Astrocyte (in vitro differentiated cells and primary cell): ENCODE measurements at regions not wholly inside any gene's neighbourhood (a gene's known extent, or its start where the extent isn't known, plus 50 kb on each side); places are given as distances from the start of the nearest gene placed in this dataset.
A peak's percentile ranks its signal among the peaks of the same experiment; 100 is the strongest.

Experiments
- DNase-seq: peaks from one replicate; pipeline ENCODE4 v3.0.0-alpha.2; 2010; ENCODE audit warnings: low read depth
- FAIRE-seq: peaks from 2 replicates; lab custom pipeline; 2011; peaks lifted over from hg19 to GRCh38; lab: Jason Lieb, UNC
- H2AFZ ChIP-seq: 2 replicates; pipeline ENCODE4 v1.6.0; 2012; ENCODE audit warnings: low read depth, low read length, inconsistent platforms
- H3K27ac ChIP-seq: 2 replicates; pipeline ENCODE4 v1.5.1; 2011; ENCODE audit warnings: low read depth, low read length, inconsistent platforms
- H3K27me3 ChIP-seq: 2 replicates; pipeline ENCODE4 v1.6.0; 2011; ENCODE audit warnings: low read length, inconsistent platforms; ENCODE audit not compliant: insufficient read depth
- H3K36me3 ChIP-seq: 2 replicates; pipeline ENCODE4 v1.5.1; 2011; ENCODE audit warnings: low read length, inconsistent platforms; ENCODE audit not compliant: insufficient read depth
- H3K4me1 ChIP-seq: 2 replicates; pipeline ENCODE4 v1.5.1; 2011; ENCODE audit warnings: low read length, inconsistent platforms; ENCODE audit not compliant: insufficient read depth
- H3K4me2 ChIP-seq: 2 replicates; pipeline ENCODE4 v1.6.0; 2012; ENCODE audit warnings: low read length, inconsistent platforms
- H3K4me3 ChIP-seq: 2 replicates; pipeline ENCODE4 v1.5.1; 2011; ENCODE audit warnings: low read depth, mild to moderate bottlenecking, low read length, inconsistent platforms; ENCODE audit not compliant: insufficient read depth
- H3K79me2 ChIP-seq: 2 replicates; pipeline ENCODE4 v1.6.0; 2012; ENCODE audit warnings: mild to moderate bottlenecking, low read length, inconsistent platforms; ENCODE audit not compliant: insufficient read depth
- H3K9ac ChIP-seq: 2 replicates; pipeline ENCODE4 v1.6.0; 2012; ENCODE audit warnings: mild to moderate bottlenecking, low read length, inconsistent platforms
- H3K9me3 ChIP-seq: 2 replicates; pipeline ENCODE4 v1.5.1; 2012; ENCODE audit warnings: low read depth, mild to moderate bottlenecking, low read length, inconsistent platforms; ENCODE audit not compliant: insufficient read depth
- H4K20me1 ChIP-seq: 2 replicates; pipeline ENCODE4 v1.6.0; 2012; ENCODE audit warnings: low read length, inconsistent platforms; ENCODE audit not compliant: insufficient read depth
- H3K27ac Mint-ChIP-seq: one replicate; pipeline ENCODE4 v1.8.0; 2021; ENCODE audit warnings: mild to moderate bottlenecking, mixed read lengths; ENCODE audit not compliant: unreplicated experiment
- H3K27me3 Mint-ChIP-seq: one replicate; pipeline ENCODE4 v1.8.0; 2021; ENCODE audit warnings: low read depth, mixed read lengths; ENCODE audit not compliant: unreplicated experiment
- H3K36me3 Mint-ChIP-seq: one replicate; pipeline ENCODE4 v1.8.0; 2021; ENCODE audit warnings: low read depth, mixed read lengths; ENCODE audit not compliant: unreplicated experiment
- H3K4me1 Mint-ChIP-seq: one replicate; pipeline ENCODE4 v1.8.0; 2021; ENCODE audit warnings: low read depth, mixed read lengths; ENCODE audit not compliant: unreplicated experiment
- H3K4me3 Mint-ChIP-seq: one replicate; pipeline ENCODE4 v1.8.0; 2021; ENCODE audit warnings: mild to moderate bottlenecking, moderate library complexity, mixed read lengths; ENCODE audit not compliant: unreplicated experiment
- H3K9me3 Mint-ChIP-seq: one replicate; pipeline ENCODE4 v1.8.0; 2021; ENCODE audit warnings: mild to moderate bottlenecking, mixed read lengths; ENCODE audit not compliant: unreplicated experiment
- EZH2 ChIP-seq: IDR thresholded peaks from 2 replicates; pipeline ENCODE4 v1.6.1; 2012; ENCODE audit warnings: mild to moderate bottlenecking, low read length, inconsistent platforms; ENCODE audit not compliant: insufficient read depth
- TF ChIP-seq, protein P1 (sequence below): IDR thresholded peaks from 2 replicates; pipeline ENCODE4 v1.5.1; 2011; ENCODE audit warnings: low read depth, mild to moderate bottlenecking, inconsistent platforms, low read length, moderate library complexity; ENCODE audit not compliant: insufficient read depth

DNA sequence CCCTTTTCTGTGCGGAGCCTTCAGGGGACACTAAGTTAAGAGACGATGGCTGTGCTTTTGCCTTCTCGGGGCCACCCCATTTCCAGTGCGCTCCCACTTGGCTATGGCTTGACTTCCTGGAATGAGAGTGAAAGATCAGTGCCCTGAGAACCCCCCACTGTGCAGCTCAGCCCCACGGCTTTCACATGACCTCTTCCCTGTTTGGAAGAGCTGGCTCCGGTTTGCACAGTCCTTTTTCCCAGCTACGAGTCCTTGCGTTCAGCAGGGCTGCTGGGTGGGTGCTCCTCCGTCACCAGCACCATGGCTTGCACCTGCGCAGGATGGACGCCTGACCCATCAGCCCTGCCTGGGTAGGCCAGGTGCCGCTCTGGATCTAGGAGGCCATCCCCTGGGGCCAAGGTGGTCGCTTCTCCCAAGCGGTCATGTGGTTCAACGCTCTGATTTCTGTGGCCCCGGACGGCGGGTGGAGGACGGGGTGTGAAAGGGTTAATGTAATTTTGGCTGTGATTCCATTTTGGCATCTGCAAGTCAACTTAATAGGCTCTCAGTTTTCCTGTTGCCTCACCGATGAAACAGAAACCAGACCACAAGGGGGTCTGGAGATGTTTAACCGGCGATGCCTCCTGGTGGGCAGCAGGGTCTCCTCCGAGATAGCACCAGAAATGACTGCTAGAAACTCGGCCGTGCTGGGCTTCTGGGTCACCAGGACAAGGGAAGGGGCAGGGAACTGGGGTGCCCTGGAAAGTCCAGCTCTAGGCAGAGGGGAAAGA is 113.1 kb upstream of the HAAO start:
- H3K9ac ChIP-seq = no peak overlapping the region
- no peak overlapping the region for H3K27ac Mint-ChIP-seq

DNA sequence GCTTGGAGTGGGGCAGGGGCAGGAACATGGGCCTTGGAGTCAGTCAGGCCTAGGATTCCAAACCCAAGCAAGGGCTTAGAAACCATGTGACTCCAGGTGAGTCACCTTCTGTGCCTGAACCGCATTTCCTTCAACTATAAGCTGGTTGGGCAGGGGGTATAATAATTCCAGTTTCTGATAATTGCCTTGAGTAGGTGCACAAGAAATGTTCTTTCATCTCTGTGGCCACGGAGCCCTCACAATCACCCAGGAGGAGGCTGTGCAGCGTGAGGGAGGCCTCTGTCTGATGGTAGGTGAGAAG is 112.1 kb upstream of the HAAO start:
- Histone ChIP-seq H2AFZ (peak overlapping the region; percentile 30), H3K4me1 (peaks cover 33% of the 10 kb centered on the region), H3K27me3 (no peaks in the 10 kb centered on the region), H3K9ac (no peak overlapping the region), H3K27ac (no peak overlapping the region), H3K4me3 (no peak overlapping the region), H3K36me3 (no peaks in the 10 kb centered on the region), H3K4me2 (no peak overlapping the region), H3K9me3 (no peaks in the 10 kb centered on the region), H3K79me2 (no peaks in the 10 kb centered on the region), H4K20me1 (no peaks in the 10 kb centered on the region)
- H3K4me1 Mint-ChIP-seq = peaks cover 26% of the 10 kb centered on the region
- H3K9me3 Mint-ChIP-seq = no peaks in the 10 kb centered on the region
- H3K4me3 Mint-ChIP-seq = no peak overlapping the region
- DNase-seq = no peak
- H3K27me3 Mint-ChIP-seq = peaks cover 8% of the 10 kb centered on the region
- no peaks in the 10 kb centered on the region for H3K36me3 Mint-ChIP-seq
- TF ChIP-seq, protein P1, sequence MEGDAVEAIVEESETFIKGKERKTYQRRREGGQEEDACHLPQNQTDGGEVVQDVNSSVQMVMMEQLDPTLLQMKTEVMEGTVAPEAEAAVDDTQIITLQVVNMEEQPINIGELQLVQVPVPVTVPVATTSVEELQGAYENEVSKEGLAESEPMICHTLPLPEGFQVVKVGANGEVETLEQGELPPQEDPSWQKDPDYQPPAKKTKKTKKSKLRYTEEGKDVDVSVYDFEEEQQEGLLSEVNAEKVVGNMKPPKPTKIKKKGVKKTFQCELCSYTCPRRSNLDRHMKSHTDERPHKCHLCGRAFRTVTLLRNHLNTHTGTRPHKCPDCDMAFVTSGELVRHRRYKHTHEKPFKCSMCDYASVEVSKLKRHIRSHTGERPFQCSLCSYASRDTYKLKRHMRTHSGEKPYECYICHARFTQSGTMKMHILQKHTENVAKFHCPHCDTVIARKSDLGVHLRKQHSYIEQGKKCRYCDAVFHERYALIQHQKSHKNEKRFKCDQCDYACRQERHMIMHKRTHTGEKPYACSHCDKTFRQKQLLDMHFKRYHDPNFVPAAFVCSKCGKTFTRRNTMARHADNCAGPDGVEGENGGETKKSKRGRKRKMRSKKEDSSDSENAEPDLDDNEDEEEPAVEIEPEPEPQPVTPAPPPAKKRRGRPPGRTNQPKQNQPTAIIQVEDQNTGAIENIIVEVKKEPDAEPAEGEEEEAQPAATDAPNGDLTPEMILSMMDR = no peak
- no peak for TF ChIP-seq EZH2
- FAIRE-seq = no peak
- no peak overlapping the region for H3K27ac Mint-ChIP-seq

More for the DNA sequence above, 113.1 kb upstream of the HAAO start:
- H3K9me3 ChIP-seq = no peaks in the 10 kb centered on the region
- no peaks in the 10 kb centered on the region for H3K27me3 ChIP-seq
- FAIRE-seq (no peak), DNase-seq (no peak)
- no peaks in the 10 kb centered on the region for H3K36me3 Mint-ChIP-seq
- H2AFZ ChIP-seq = no peak overlapping the region
- H3K9me3 Mint-ChIP-seq = no peaks in the 10 kb centered on the region
- TF ChIP-seq EZH2 = no peak
- TF ChIP-seq, protein P1 = no peak
- H3K4me1 ChIP-seq = peaks cover 33% of the 10 kb centered on the region
- no peaks in the 10 kb centered on the region for H3K36me3 ChIP-seq
- H3K4me3 ChIP-seq = no peak overlapping the region
- H3K4me2 ChIP-seq = peak overlapping the region; percentile 65
- H3K79me2 ChIP-seq = no peaks in the 10 kb centered on the region
- peaks cover 26% of the 10 kb centered on the region for H3K4me1 Mint-ChIP-seq
- H3K27ac ChIP-seq = no peak overlapping the region
- H3K4me3 Mint-ChIP-seq = no peak overlapping the region
- no peaks in the 10 kb centered on the region for H4K20me1 ChIP-seq
- H3K27me3 Mint-ChIP-seq = peaks cover 11% of the 10 kb centered on the region
